ENCODE measurements at regions not wholly inside any gene's neighbourhood (a gene's known extent, or its start where the extent isn't known, plus 50 kb on each side); places are given as distances from the start of the nearest gene placed in this dataset.

DNA sequence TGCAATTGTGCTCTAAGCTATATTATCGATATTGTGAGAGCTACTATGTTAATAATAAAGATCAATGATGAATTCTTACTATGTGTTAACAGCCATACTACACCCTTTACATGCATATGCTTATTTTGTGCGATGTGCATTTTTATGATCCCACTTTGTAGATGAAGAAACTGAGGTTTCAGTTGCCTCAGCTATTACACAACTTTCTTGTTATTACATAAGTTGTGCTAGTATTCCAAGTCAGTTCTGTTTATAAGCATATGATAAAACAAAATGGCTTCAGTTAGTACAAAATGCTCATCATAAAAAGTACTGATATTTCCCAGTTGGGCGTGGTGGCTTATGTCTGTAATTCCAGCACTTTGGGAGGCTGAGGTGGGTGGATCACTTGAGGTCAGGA, 471.5 kb upstream of the DCN start:
- no peak for TF ChIP-seq EZH2 (IDR thresholded peaks at IDR 0.05; ENCODE audit: borderline replicate concordance, insufficient read depth, low read depth, low read length, poor library complexity, severe bottlenecking)
- TF ChIP-seq, protein P1, sequence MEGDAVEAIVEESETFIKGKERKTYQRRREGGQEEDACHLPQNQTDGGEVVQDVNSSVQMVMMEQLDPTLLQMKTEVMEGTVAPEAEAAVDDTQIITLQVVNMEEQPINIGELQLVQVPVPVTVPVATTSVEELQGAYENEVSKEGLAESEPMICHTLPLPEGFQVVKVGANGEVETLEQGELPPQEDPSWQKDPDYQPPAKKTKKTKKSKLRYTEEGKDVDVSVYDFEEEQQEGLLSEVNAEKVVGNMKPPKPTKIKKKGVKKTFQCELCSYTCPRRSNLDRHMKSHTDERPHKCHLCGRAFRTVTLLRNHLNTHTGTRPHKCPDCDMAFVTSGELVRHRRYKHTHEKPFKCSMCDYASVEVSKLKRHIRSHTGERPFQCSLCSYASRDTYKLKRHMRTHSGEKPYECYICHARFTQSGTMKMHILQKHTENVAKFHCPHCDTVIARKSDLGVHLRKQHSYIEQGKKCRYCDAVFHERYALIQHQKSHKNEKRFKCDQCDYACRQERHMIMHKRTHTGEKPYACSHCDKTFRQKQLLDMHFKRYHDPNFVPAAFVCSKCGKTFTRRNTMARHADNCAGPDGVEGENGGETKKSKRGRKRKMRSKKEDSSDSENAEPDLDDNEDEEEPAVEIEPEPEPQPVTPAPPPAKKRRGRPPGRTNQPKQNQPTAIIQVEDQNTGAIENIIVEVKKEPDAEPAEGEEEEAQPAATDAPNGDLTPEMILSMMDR (IDR thresholded peaks at IDR 0.05) = no peak
